B cell (primary cell): ENCODE measurements at regions not wholly inside any gene's neighbourhood (a gene's known extent, or its start where the extent isn't known, plus 50 kb on each side); places are given as distances from the start of the nearest gene placed in this dataset.

Source experiments
- ATAC-seq: fragments of 200-7000 bp; cut with Tn5 transposase; one replicate; pipeline ENCODE4 v1.10.0; 2021; ENCODE audit warnings: low read depth, mild to moderate bottlenecking, moderate number of reproducible peaks, moderate library complexity
- CTCF ChIA-PET: fragments of 350-600 bp; sonication (Branson Sonifier 250); formaldehyde crosslinking; loops from one replicate; lab custom pipeline; 2021; ENCODE audit warnings: antibody characterized with exemption, inconsistent platforms; lab: Charles Lee
- POLR2A ChIA-PET: fragments of 350-600 bp; sonication (Branson Sonifier 250); formaldehyde crosslinking; loops from one replicate; lab custom pipeline; 2021; ENCODE audit warnings: antibody characterized with exemption; lab: Charles Lee
- DNase-seq: peaks from one replicate; pipeline ENCODE4 v3.0.0; 2013
- H2AFZ ChIP-seq: 2 replicates; pipeline ENCODE4 v1.6.1; 2012; ENCODE audit warnings: mild to moderate bottlenecking, low read depth, low read length; ENCODE audit not compliant: insufficient read depth, poor library complexity, severe bottlenecking
- H3K27ac ChIP-seq, 2 donors: 1 replicate in 1 of 2; 2 replicates in 1 of 2; pipeline ENCODE4 v1.5.1; 2012 to 2013; ENCODE audit warnings: low read length in 2 of 2, mild to moderate bottlenecking in 2 of 2, moderate library complexity in 1 of 2
- H3K27me3 ChIP-seq, 4 experiments: fragments of 200-600 bp in 1 of 4; sonication (generic) in 1 of 4; replicated peaks in 1 of 4; 1 replicate in 2 of 4; 2 replicates in 2 of 4; pipeline versions ENCODE4 v1.6.1 to v1.7.0; 2013 to 2016; ENCODE audit warnings: low read length in 3 of 4, mild to moderate bottlenecking in 2 of 4, mixed read lengths in 1 of 4, moderate library complexity in 1 of 4; ENCODE audit not compliant: insufficient read depth in 4 of 4, control insufficient read depth in 3 of 4; ENCODE audit errors: control extremely low read depth in 1 of 4
- H3K36me3 ChIP-seq, 2 experiments: replicated peaks in 1 of 2; 1 replicate in 1 of 2; 2 replicates in 1 of 2; pipeline versions ENCODE4 v1.6.1 to v1.7.1; 2013; ENCODE audit warnings: low read length in 1 of 2; ENCODE audit not compliant: insufficient read depth in 2 of 2, control insufficient read depth in 1 of 2; ENCODE audit errors: control extremely low read depth in 1 of 2, extremely low read depth in 1 of 2
- H3K4me1 ChIP-seq, 2 donors: fragments of 200-600 bp in 1 of 2; sonication (generic) in 1 of 2; 1 replicate in 1 of 2; 2 replicates in 1 of 2; pipeline versions ENCODE4 v1.5.1 to v1.6.1; 2013 to 2017; ENCODE audit warnings: low read length in 2 of 2; ENCODE audit not compliant: control insufficient read depth in 2 of 2, insufficient read depth in 2 of 2
- H3K4me2 ChIP-seq: replicated peaks from 2 replicates; pipeline ENCODE3; 2012; ENCODE audit warnings: mild to moderate bottlenecking, low read depth, low read length; ENCODE audit not compliant: poor library complexity, severe bottlenecking
- H3K4me3 ChIP-seq, 5 experiments: fragments of 200-600 bp in 1 of 5; sonication (generic) in 1 of 5; 1 replicate in 3 of 5; 2 replicates in 2 of 5; pipeline versions ENCODE4 v1.5.1 to v1.7.0; 2011 to 2016; ENCODE audit warnings: low read length in 4 of 5, mild to moderate bottlenecking in 4 of 5, low read depth in 2 of 5, control low read depth in 1 of 5, moderate library complexity in 1 of 5; ENCODE audit not compliant: insufficient read depth in 1 of 5; ENCODE audit errors: control extremely low read depth in 1 of 5, extremely low read depth in 1 of 5
- H3K79me2 ChIP-seq: fragments of 200-600 bp; sonication (generic); one replicate; pipeline ENCODE4 v1.6.0; 2016; ENCODE audit warnings: low read length; ENCODE audit not compliant: control insufficient read depth, insufficient read depth
- H3K9ac ChIP-seq: fragments of 200-600 bp; sonication (generic); 2 replicates; pipeline ENCODE4 v1.6.1; 2017; ENCODE audit warnings: mild to moderate bottlenecking, low read length, moderate library complexity
- H3K9me3 ChIP-seq, 3 donors: one replicate each; pipeline versions ENCODE4 v1.6.1 to v1.7.1; 2013; ENCODE audit warnings: low read length in 2 of 3; ENCODE audit not compliant: control insufficient read depth in 2 of 3, insufficient read depth in 1 of 3; ENCODE audit errors: control extremely low read depth in 1 of 3
- H4K20me1 ChIP-seq: 2 replicates; pipeline ENCODE4 v1.6.0; 2012; ENCODE audit warnings: mild to moderate bottlenecking, low read length; ENCODE audit not compliant: insufficient read depth, control insufficient read depth, poor library complexity, severe bottlenecking
- H3K27ac Mint-ChIP-seq: one replicate; pipeline ENCODE4 v1.8.0; 2021; ENCODE audit warnings: mixed read lengths
- H3K27me3 Mint-ChIP-seq: one replicate; pipeline ENCODE4 v1.8.0; 2021; ENCODE audit warnings: mixed read lengths
- H3K4me1 Mint-ChIP-seq: one replicate; pipeline ENCODE4 v1.8.0; 2021; ENCODE audit warnings: mixed read lengths
- H3K4me3 Mint-ChIP-seq: one replicate; pipeline ENCODE4 v1.8.0; 2021; ENCODE audit warnings: mixed read lengths
- H3K9me3 Mint-ChIP-seq: one replicate; pipeline ENCODE4 v1.8.0; 2022; ENCODE audit warnings: mixed read lengths; ENCODE audit not compliant: insufficient read depth
- EZH2 ChIP-seq: IDR thresholded peaks from 2 replicates; pipeline ENCODE4 v1.6.1; 2012; ENCODE audit warnings: borderline replicate concordance, low read depth, mild to moderate bottlenecking, moderate library complexity, low read length; ENCODE audit not compliant: insufficient read depth, poor library complexity, severe bottlenecking
- WGBS: methylation state at CpG from one replicate; pipeline ENCODE4 v1.1.5; 2013; ENCODE audit warnings: missing lambda C conversion rate; ENCODE audit not compliant: insufficient coverage; 5-methylcytosine and 5-hydroxymethylcytosine counted together
- intact Hi-C: fragments of 100-400 bp; cut with micrococcal nuclease; formaldehyde crosslinking; loops from one replicate; pipeline ENCODE4 v1.10.0; 2022
- TF ChIP-seq, protein P1 (sequence below): fragments of 200-600 bp; IDR thresholded peaks from one replicate; pipeline ENCODE4 v1.8.0; 2022; ENCODE audit warnings: antibody characterized with exemption, mild to moderate bottlenecking

DNA sequence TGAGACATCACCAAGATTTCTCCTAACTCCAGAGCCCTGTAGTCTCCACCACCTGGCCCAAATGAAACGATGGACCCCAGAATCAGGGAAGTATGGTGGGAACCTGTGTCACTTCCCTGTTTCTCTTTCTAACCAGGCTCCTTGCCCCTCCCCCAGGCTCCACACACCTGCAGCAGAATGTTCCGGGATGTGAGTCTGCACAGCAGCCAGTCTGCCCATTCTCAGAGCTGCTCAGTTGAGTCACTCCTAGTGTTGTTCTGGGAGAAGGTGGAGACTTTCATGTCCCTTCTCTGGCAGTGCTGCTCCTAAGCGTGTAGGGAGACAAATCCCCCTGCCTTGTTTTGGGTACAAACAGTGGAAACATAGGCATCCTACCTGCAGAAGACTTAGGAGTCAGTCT, 76.0 kb upstream of the XPA start:
- Mint-ChIP-seq H3K4me3 (no peak overlapping the region), H3K27ac (no peak overlapping the region), H3K27me3 (peaks cover 38% of the 10 kb centered on the region), H3K9me3 (no peaks in the 10 kb centered on the region), H3K4me1 (no peaks in the 10 kb centered on the region)
- Histone ChIP-seq H3K4me1 (no peaks in the 10 kb centered on the region), H3K27me3 (peaks cover 0 to 12% (median 4%) of the 10 kb centered on the region in 4 experiments), H3K27ac (no peak overlapping the region), H3K4me2 (no peak overlapping the region), H3K36me3 (no peaks in the 10 kb centered on the region), H4K20me1 (no peaks in the 10 kb centered on the region), H3K4me3 (no peak overlapping the region), H3K79me2 (no peaks in the 10 kb centered on the region), H3K9ac (no peak overlapping the region), H3K9me3 (peaks cover 0 to 3% (median under 1%) of the 10 kb centered on the region in 3 donors), H2AFZ (no peak overlapping the region)
- no peak for DNase-seq
- ChIA-PET POLR2A (no interaction called here), CTCF (no interaction called here)
- ATAC-seq = no peak
- intact Hi-C loops = no loop called here
- no peak for TF ChIP-seq EZH2
- TF ChIP-seq, protein P1, sequence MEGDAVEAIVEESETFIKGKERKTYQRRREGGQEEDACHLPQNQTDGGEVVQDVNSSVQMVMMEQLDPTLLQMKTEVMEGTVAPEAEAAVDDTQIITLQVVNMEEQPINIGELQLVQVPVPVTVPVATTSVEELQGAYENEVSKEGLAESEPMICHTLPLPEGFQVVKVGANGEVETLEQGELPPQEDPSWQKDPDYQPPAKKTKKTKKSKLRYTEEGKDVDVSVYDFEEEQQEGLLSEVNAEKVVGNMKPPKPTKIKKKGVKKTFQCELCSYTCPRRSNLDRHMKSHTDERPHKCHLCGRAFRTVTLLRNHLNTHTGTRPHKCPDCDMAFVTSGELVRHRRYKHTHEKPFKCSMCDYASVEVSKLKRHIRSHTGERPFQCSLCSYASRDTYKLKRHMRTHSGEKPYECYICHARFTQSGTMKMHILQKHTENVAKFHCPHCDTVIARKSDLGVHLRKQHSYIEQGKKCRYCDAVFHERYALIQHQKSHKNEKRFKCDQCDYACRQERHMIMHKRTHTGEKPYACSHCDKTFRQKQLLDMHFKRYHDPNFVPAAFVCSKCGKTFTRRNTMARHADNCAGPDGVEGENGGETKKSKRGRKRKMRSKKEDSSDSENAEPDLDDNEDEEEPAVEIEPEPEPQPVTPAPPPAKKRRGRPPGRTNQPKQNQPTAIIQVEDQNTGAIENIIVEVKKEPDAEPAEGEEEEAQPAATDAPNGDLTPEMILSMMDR = no peak
- 89% methylated on average over 1 of the region's 3 CpGs for WGBS

DNA sequence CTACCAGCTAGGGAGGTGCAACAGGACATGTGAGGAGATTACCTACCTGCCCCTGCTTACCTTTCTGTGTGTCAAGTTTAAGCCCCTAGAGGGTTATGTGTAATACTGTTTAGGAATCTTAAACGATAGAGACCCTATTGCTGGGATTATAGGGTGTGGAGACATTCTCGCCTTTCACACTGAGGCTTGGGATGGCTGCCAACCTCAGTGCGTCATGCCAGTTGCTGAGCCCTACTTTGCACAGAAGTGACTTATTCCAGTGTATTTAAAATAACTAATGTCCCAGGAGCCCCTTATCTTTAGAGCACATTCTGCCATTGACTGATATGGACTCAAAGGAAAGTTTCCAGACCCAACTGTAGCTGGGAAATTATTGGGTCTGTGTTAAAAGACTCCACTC, 76.6 kb upstream of the XPA start:
- CTCF ChIA-PET = no interaction called here
- H3K36me3 ChIP-seq = no peaks in the 10 kb centered on the region

More for the DNA sequence above, 76.6 kb upstream of the XPA start:
- ATAC-seq (no peak), DNase-seq (no peak)
- Histone ChIP-seq H3K4me3 (no peak overlapping the region), H3K27ac (no peak overlapping the region), H3K4me2 (no peak overlapping the region), H3K9ac (no peak overlapping the region), H4K20me1 (no peaks in the 10 kb centered on the region), H2AFZ (no peak overlapping the region), H3K79me2 (no peaks in the 10 kb centered on the region), H3K4me1 (no peaks in the 10 kb centered on the region), H3K9me3 (peaks cover 3 to 6% (median 3%) of the 10 kb centered on the region in 3 donors), H3K27me3 (peaks cover 0 to 12% (median 4%) of the 10 kb centered on the region in 4 experiments)
- H3K4me1 Mint-ChIP-seq = no peaks in the 10 kb centered on the region
- peaks cover 4% of the 10 kb centered on the region for H3K9me3 Mint-ChIP-seq
- H3K27me3 Mint-ChIP-seq = peaks cover 38% of the 10 kb centered on the region
- WGBS = 85% methylated on average over 3 of the region's 3 CpGs
- H3K27ac Mint-ChIP-seq = no peak overlapping the region
- no peak overlapping the region for H3K4me3 Mint-ChIP-seq
- TF ChIP-seq, protein P1 = no peak
- no peak for TF ChIP-seq EZH2
- intact Hi-C loops = no loop called here
- POLR2A ChIA-PET = no interaction called here
